LNCaP clone FGC (cell line): ENCODE measurements at regions not wholly inside any gene's neighbourhood (a gene's known extent, or its start where the extent isn't known, plus 50 kb on each side); places are given as distances from the start of the nearest gene placed in this dataset.

Source experiments
- DNase-seq: peaks from one replicate; pipeline ENCODE4 v3.0.0-alpha.2; 2011; ENCODE audit warnings: low read depth
- H3K4me3 ChIP-seq: 2 replicates; pipeline ENCODE4 v1.5.1; 2011; ENCODE audit warnings: mild to moderate bottlenecking, low read depth, low read length, control low read depth
- TF ChIP-seq, protein P1 (sequence below): IDR thresholded peaks from 2 replicates; pipeline ENCODE4 v1.5.1; 2012; ENCODE audit warnings: mild to moderate bottlenecking; ENCODE audit not compliant: control insufficient read depth, insufficient read depth; ENCODE audit errors: extremely low read depth

- TF ChIP-seq, protein P1, sequence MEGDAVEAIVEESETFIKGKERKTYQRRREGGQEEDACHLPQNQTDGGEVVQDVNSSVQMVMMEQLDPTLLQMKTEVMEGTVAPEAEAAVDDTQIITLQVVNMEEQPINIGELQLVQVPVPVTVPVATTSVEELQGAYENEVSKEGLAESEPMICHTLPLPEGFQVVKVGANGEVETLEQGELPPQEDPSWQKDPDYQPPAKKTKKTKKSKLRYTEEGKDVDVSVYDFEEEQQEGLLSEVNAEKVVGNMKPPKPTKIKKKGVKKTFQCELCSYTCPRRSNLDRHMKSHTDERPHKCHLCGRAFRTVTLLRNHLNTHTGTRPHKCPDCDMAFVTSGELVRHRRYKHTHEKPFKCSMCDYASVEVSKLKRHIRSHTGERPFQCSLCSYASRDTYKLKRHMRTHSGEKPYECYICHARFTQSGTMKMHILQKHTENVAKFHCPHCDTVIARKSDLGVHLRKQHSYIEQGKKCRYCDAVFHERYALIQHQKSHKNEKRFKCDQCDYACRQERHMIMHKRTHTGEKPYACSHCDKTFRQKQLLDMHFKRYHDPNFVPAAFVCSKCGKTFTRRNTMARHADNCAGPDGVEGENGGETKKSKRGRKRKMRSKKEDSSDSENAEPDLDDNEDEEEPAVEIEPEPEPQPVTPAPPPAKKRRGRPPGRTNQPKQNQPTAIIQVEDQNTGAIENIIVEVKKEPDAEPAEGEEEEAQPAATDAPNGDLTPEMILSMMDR = no peak
- no peak for DNase-seq
Observed at GRCh38 chr2:45261746-45262145, 252.5 kb upstream of the SIX2 start.

GRCh38 chr2:45260946-45261345 is 251.7 kb upstream of the SIX2 start:
- no peak overlapping the region for H3K4me3 ChIP-seq
- no peak for DNase-seq

More at GRCh38 chr2:45261746-45262145, 252.5 kb upstream of the SIX2 start:
- no peak overlapping the region for H3K4me3 ChIP-seq

DNA sequence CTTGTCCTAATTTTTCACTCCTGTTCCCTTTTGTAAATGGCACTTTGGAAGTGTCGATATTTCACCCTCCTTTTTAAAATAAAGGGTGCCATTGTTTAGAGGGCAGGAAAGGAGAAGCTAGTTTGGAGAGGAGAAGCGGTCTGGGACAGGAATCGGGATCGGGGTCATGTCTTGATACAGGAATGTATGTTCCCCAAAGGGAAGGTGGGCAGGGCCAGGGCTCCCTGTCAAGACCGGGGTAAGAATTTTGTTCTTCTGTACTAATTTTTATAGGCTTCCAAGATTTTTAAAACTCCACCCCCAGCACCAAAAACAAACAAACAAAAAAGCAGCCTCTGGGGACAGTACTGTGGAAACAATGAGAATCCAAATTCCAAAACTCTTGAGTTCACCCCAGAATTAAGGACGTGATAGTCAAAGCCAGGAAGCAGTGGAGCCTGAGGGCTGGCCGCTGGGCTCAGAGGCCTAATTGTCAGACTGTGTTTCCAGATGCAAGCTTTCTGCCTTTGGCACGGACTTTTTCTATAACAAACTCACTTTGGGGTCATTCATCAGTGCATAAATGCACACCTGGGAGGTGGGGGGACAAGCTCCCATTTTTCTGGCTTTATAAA is 250.4 kb upstream of the SIX2 start:
- DNase-seq = no peak
- no peak overlapping the region for H3K4me3 ChIP-seq

More at GRCh38 chr2:45260946-45261345, 251.7 kb upstream of the SIX2 start:
- TF ChIP-seq, protein P1 = no peak

DNA sequence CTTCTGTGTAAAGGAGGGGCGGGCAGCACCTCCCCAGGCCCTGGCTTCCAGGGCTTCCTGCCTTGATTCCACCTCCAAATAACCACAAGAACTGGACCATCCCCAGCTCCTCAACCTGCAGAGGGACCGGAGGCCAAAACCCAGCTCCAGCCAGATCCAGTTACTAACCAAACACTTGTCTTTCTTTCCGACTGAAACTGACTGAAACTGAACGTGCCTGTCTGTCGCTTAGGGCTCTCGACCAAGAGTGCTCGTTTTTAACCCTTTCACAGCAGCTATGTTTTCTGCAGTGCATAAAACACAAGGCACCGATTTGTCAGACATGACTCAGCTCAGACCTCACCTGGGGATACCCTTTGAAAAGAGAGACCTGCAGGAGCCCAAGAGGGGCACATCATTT is 249.9 kb upstream of the SIX2 start:
- peak; percentile 71 for DNase-seq
- TF ChIP-seq, protein P1 = no peak

More for the DNA sequence above, 250.4 kb upstream of the SIX2 start:
- TF ChIP-seq, protein P1 = no peak

DNA sequence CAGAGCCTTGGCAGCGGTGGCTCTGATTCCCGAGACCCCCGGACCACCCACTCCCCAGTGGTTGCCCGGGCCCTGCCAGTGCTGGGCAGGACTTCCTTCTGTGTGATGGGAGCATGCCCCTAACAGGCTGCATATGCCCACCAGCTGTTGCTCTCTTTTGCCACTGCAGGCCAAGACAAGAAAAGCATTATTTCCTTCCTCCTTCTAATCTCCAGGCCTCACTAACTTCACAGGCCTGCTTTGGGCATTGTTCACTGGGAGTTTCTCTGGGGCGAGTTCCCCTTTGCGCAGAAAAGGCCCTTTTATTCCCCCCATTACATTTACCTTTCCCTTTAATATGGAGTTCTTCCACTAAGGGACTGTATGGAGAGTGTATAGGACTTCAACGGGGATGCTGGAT is 249.1 kb upstream of the SIX2 start:
- TF ChIP-seq, protein P1 = no peak
- H3K4me3 ChIP-seq = no peak overlapping the region
- no peak for DNase-seq

More for the DNA sequence above, 249.9 kb upstream of the SIX2 start:
- H3K4me3 ChIP-seq = no peak overlapping the region

- TF ChIP-seq, protein P1 = no peak
- no peak for DNase-seq
- H3K4me3 ChIP-seq = no peak overlapping the region
Observed at GRCh38 chr2:45257820-45258219, 248.6 kb upstream of the SIX2 start.
